Occipital lobe (tissue), 1 donor: ENCODE measurements at regions not wholly inside any gene's neighbourhood (a gene's known extent, or its start where the extent isn't known, plus 50 kb on each side); places are given as distances from the start of the nearest gene placed in this dataset.

Experiments used
- DNase-seq: peaks from one replicate; lab custom pipeline; 2025; lab: John Stamatoyannopoulos, UW

GRCh38 chr15:93486407-93487117 lies 397.6 kb upstream of the RGMA start:
- no peak for DNase-seq

GRCh38 chr15:93485438-93486327 lies 396.7 kb upstream of the RGMA start:
- DNase-seq = no peak

- no peak for DNase-seq
These were observed 394.9 kb upstream of the RGMA start for GRCh38 chr15:93483923-93484322.

- DNase-seq = no peak
These were observed 393.7 kb upstream of the RGMA start for GRCh38 chr15:93482731-93483130.

- no peak for DNase-seq
These were observed 390.7 kb upstream of the RGMA start for GRCh38 chr15:93479715-93480114.

GRCh38 chr15:93478947-93479346 lies 389.9 kb upstream of the RGMA start:
- DNase-seq = no peak

GRCh38 chr15:93477721-93478120 lies 388.7 kb upstream of the RGMA start:
- DNase-seq = no peak

- no peak for DNase-seq
These were observed 388.2 kb upstream of the RGMA start for GRCh38 chr15:93477188-93477587.

GRCh38 chr15:93476491-93477177 lies 387.6 kb upstream of the RGMA start:
- no peak for DNase-seq

GRCh38 chr15:93474728-93475127 lies 385.7 kb upstream of the RGMA start:
- DNase-seq = no peak

- no peak for DNase-seq
These were observed 381.0 kb upstream of the RGMA start for GRCh38 chr15:93469994-93470393.

- DNase-seq = peak; percentile 50
These were observed 378.3 kb upstream of the RGMA start for GRCh38 chr15:93467337-93467736.

GRCh38 chr15:93466380-93466779 lies 377.4 kb upstream of the RGMA start:
- no peak for DNase-seq

- no peak for DNase-seq
These were observed 373.7 kb upstream of the RGMA start for GRCh38 chr15:93462690-93463089.

GRCh38 chr15:93460717-93461116 lies 371.7 kb upstream of the RGMA start:
- no peak for DNase-seq

- DNase-seq = no peak
These were observed 370.4 kb upstream of the RGMA start for GRCh38 chr15:93459396-93459795.

GRCh38 chr15:93458597-93458996 lies 369.6 kb upstream of the RGMA start:
- no peak for DNase-seq

GRCh38 chr15:93454788-93455187 lies 365.8 kb upstream of the RGMA start:
- DNase-seq = no peak

- DNase-seq = no peak
These were observed 363.7 kb upstream of the RGMA start for GRCh38 chr15:93452537-93453211.

- no peak for DNase-seq
These were observed 362.8 kb upstream of the RGMA start for GRCh38 chr15:93451822-93452221.

GRCh38 chr15:93451265-93451664 lies 362.3 kb upstream of the RGMA start:
- DNase-seq = no peak

GRCh38 chr15:93449798-93450197 lies 360.8 kb upstream of the RGMA start:
- no peak for DNase-seq
